Uterus (tissue), 2 donors: ENCODE measurements at regions not wholly inside any gene's neighbourhood (a gene's known extent, or its start where the extent isn't known, plus 50 kb on each side); places are given as distances from the start of the nearest gene placed in this dataset.

ENCODE experiments used
- POLR2A ChIP-seq, 2 donors: fragments of 450-650 bp; IDR thresholded peaks; one replicate each; pipeline ENCODE4 v1.6.1; 2016; ENCODE audit warnings: antibody characterized with exemption in 2 of 2, mild to moderate bottlenecking in 1 of 2, moderate library complexity in 1 of 2
- TF ChIP-seq, protein P1 (sequence below), 4 experiments: fragments of 200-600 bp in 2 of 4; fragments of 450-650 bp in 2 of 4; sonication (generic) in 2 of 4; IDR thresholded peaks; one replicate each; pipeline ENCODE4 v1.5.1; 2016 to 2019; ENCODE audit warnings: antibody characterized with exemption in 4 of 4, mild to moderate bottlenecking in 2 of 4, moderate library complexity in 1 of 4

DNA sequence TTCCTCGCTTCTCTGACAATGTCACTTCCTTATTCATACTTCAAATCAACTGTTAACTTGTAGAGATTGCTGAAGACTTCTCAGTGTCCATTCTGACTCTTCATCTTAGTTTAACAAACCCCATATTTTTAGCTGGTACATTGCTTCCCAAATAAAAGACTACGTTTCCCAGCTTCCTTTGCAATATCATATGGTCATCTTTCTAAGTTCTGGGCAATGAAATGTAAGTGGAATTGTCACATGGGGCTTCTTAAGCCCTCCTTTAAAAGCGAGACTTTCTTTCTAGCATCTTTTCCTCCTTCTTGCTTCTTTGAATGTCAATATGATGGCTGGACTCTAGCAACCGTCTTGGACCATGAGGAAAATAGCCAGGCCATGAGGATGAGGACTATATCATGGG is 239.0 kb downstream of the ZNF621 start:
- TF ChIP-seq, protein P1, sequence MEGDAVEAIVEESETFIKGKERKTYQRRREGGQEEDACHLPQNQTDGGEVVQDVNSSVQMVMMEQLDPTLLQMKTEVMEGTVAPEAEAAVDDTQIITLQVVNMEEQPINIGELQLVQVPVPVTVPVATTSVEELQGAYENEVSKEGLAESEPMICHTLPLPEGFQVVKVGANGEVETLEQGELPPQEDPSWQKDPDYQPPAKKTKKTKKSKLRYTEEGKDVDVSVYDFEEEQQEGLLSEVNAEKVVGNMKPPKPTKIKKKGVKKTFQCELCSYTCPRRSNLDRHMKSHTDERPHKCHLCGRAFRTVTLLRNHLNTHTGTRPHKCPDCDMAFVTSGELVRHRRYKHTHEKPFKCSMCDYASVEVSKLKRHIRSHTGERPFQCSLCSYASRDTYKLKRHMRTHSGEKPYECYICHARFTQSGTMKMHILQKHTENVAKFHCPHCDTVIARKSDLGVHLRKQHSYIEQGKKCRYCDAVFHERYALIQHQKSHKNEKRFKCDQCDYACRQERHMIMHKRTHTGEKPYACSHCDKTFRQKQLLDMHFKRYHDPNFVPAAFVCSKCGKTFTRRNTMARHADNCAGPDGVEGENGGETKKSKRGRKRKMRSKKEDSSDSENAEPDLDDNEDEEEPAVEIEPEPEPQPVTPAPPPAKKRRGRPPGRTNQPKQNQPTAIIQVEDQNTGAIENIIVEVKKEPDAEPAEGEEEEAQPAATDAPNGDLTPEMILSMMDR (IDR thresholded peaks at IDR 0.05) = no peak
- no peak for TF ChIP-seq POLR2A (IDR thresholded peaks at IDR 0.05)
